Astrocyte (in vitro differentiated cells and primary cell): ENCODE measurements at regions not wholly inside any gene's neighbourhood (a gene's known extent, or its start where the extent isn't known, plus 50 kb on each side); places are given as distances from the start of the nearest gene placed in this dataset.

Experiments
- DNase-seq: peaks from one replicate; pipeline ENCODE4 v3.0.0-alpha.2; 2010; ENCODE audit warnings: low read depth
- FAIRE-seq: peaks from 2 replicates; lab custom pipeline; 2011; peaks lifted over from hg19 to GRCh38; lab: Jason Lieb, UNC
- H2AFZ ChIP-seq: 2 replicates; pipeline ENCODE4 v1.6.0; 2012; ENCODE audit warnings: low read depth, low read length, inconsistent platforms
- H3K27ac ChIP-seq: 2 replicates; pipeline ENCODE4 v1.5.1; 2011; ENCODE audit warnings: low read depth, low read length, inconsistent platforms
- H3K27me3 ChIP-seq: 2 replicates; pipeline ENCODE4 v1.6.0; 2011; ENCODE audit warnings: low read length, inconsistent platforms; ENCODE audit not compliant: insufficient read depth
- H3K36me3 ChIP-seq: 2 replicates; pipeline ENCODE4 v1.5.1; 2011; ENCODE audit warnings: low read length, inconsistent platforms; ENCODE audit not compliant: insufficient read depth
- H3K4me1 ChIP-seq: 2 replicates; pipeline ENCODE4 v1.5.1; 2011; ENCODE audit warnings: low read length, inconsistent platforms; ENCODE audit not compliant: insufficient read depth
- H3K4me2 ChIP-seq: 2 replicates; pipeline ENCODE4 v1.6.0; 2012; ENCODE audit warnings: low read length, inconsistent platforms
- H3K4me3 ChIP-seq: 2 replicates; pipeline ENCODE4 v1.5.1; 2011; ENCODE audit warnings: low read depth, mild to moderate bottlenecking, low read length, inconsistent platforms; ENCODE audit not compliant: insufficient read depth
- H3K79me2 ChIP-seq: 2 replicates; pipeline ENCODE4 v1.6.0; 2012; ENCODE audit warnings: mild to moderate bottlenecking, low read length, inconsistent platforms; ENCODE audit not compliant: insufficient read depth
- H3K9ac ChIP-seq: 2 replicates; pipeline ENCODE4 v1.6.0; 2012; ENCODE audit warnings: mild to moderate bottlenecking, low read length, inconsistent platforms
- H3K9me3 ChIP-seq: 2 replicates; pipeline ENCODE4 v1.5.1; 2012; ENCODE audit warnings: low read depth, mild to moderate bottlenecking, low read length, inconsistent platforms; ENCODE audit not compliant: insufficient read depth
- H4K20me1 ChIP-seq: 2 replicates; pipeline ENCODE4 v1.6.0; 2012; ENCODE audit warnings: low read length, inconsistent platforms; ENCODE audit not compliant: insufficient read depth
- H3K27ac Mint-ChIP-seq: one replicate; pipeline ENCODE4 v1.8.0; 2021; ENCODE audit warnings: mild to moderate bottlenecking, mixed read lengths; ENCODE audit not compliant: unreplicated experiment
- H3K27me3 Mint-ChIP-seq: one replicate; pipeline ENCODE4 v1.8.0; 2021; ENCODE audit warnings: low read depth, mixed read lengths; ENCODE audit not compliant: unreplicated experiment
- H3K36me3 Mint-ChIP-seq: one replicate; pipeline ENCODE4 v1.8.0; 2021; ENCODE audit warnings: low read depth, mixed read lengths; ENCODE audit not compliant: unreplicated experiment
- H3K4me1 Mint-ChIP-seq: one replicate; pipeline ENCODE4 v1.8.0; 2021; ENCODE audit warnings: low read depth, mixed read lengths; ENCODE audit not compliant: unreplicated experiment
- H3K4me3 Mint-ChIP-seq: one replicate; pipeline ENCODE4 v1.8.0; 2021; ENCODE audit warnings: mild to moderate bottlenecking, moderate library complexity, mixed read lengths; ENCODE audit not compliant: unreplicated experiment
- H3K9me3 Mint-ChIP-seq: one replicate; pipeline ENCODE4 v1.8.0; 2021; ENCODE audit warnings: mild to moderate bottlenecking, mixed read lengths; ENCODE audit not compliant: unreplicated experiment
- CTCF ChIP-seq: IDR thresholded peaks from 2 replicates; pipeline ENCODE4 v1.5.1; 2011; ENCODE audit warnings: low read depth, mild to moderate bottlenecking, inconsistent platforms, low read length, moderate library complexity; ENCODE audit not compliant: insufficient read depth
- EZH2 ChIP-seq: IDR thresholded peaks from 2 replicates; pipeline ENCODE4 v1.6.1; 2012; ENCODE audit warnings: mild to moderate bottlenecking, low read length, inconsistent platforms; ENCODE audit not compliant: insufficient read depth

GRCh38 chr13:80671773-80672172, 330.8 kb upstream of the SPRY2 start:
- Mint-ChIP-seq H3K27ac (no peak overlapping the region), H3K36me3 (no peaks in the 10 kb centered on the region), H3K4me1 (no peaks in the 10 kb centered on the region), H3K9me3 (peaks cover 5% of the 10 kb centered on the region), H3K4me3 (no peak overlapping the region), H3K27me3 (no peaks in the 10 kb centered on the region)
- no peak overlapping the region for H3K9ac ChIP-seq
- H3K9me3 ChIP-seq: no peaks in the 10 kb centered on the region
- DNase-seq (no peak), FAIRE-seq (no peak)
- H3K4me1 ChIP-seq: no peaks in the 10 kb centered on the region
- no peaks in the 10 kb centered on the region for H3K36me3 ChIP-seq
- TF ChIP-seq CTCF (no peak), EZH2 (no peak)
- no peaks in the 10 kb centered on the region for H3K79me2 ChIP-seq
- H3K4me3 ChIP-seq: no peak overlapping the region
- H3K27ac ChIP-seq: no peak overlapping the region
- no peak overlapping the region for H3K4me2 ChIP-seq
- no peak overlapping the region for H2AFZ ChIP-seq
- H4K20me1 ChIP-seq: no peaks in the 10 kb centered on the region
- no peaks in the 10 kb centered on the region for H3K27me3 ChIP-seq

GRCh38 chr13:80669112-80669511, 328.2 kb upstream of the SPRY2 start:
- no peaks in the 10 kb centered on the region for H3K27me3 ChIP-seq
- H3K4me1 ChIP-seq: peaks cover 7% of the 10 kb centered on the region
- FAIRE-seq (no peak), DNase-seq (no peak)
- H3K9me3 ChIP-seq: no peaks in the 10 kb centered on the region
- no peaks in the 10 kb centered on the region for H3K36me3 Mint-ChIP-seq
- H3K79me2 ChIP-seq: no peaks in the 10 kb centered on the region
- peaks cover 12% of the 10 kb centered on the region for H3K4me1 Mint-ChIP-seq
- H2AFZ ChIP-seq: no peak overlapping the region
- H3K9me3 Mint-ChIP-seq: peaks cover 5% of the 10 kb centered on the region
- no peak overlapping the region for H3K9ac ChIP-seq
- H3K27ac Mint-ChIP-seq: no peak overlapping the region
- H3K27me3 Mint-ChIP-seq: no peaks in the 10 kb centered on the region
- H3K27ac ChIP-seq: no peak overlapping the region
- no peaks in the 10 kb centered on the region for H4K20me1 ChIP-seq
- no peak overlapping the region for H3K4me3 ChIP-seq
- H3K4me3 Mint-ChIP-seq: no peak overlapping the region
- TF ChIP-seq EZH2: no peak
- TF ChIP-seq CTCF: no peak
- H3K36me3 ChIP-seq: no peaks in the 10 kb centered on the region
- no peak overlapping the region for H3K4me2 ChIP-seq

GRCh38 chr13:80668452-80668851, 327.5 kb upstream of the SPRY2 start:
- no peak overlapping the region for H3K4me3 ChIP-seq
- TF ChIP-seq CTCF (no peak), EZH2 (no peak)
- DNase-seq: no peak
- no peaks in the 10 kb centered on the region for H3K9me3 ChIP-seq
- H3K79me2 ChIP-seq: no peaks in the 10 kb centered on the region
- no peak overlapping the region for H3K27ac ChIP-seq
- H3K27me3 ChIP-seq: no peaks in the 10 kb centered on the region
- peaks cover 12% of the 10 kb centered on the region for H3K4me1 Mint-ChIP-seq
- H4K20me1 ChIP-seq: no peaks in the 10 kb centered on the region
- no peak overlapping the region for H3K27ac Mint-ChIP-seq
- H3K4me2 ChIP-seq: no peak overlapping the region
- peaks cover 7% of the 10 kb centered on the region for H3K4me1 ChIP-seq
- no peak overlapping the region for H3K4me3 Mint-ChIP-seq
- peaks cover 4% of the 10 kb centered on the region for H3K9me3 Mint-ChIP-seq
- no peak for FAIRE-seq
- H3K9ac ChIP-seq: no peak overlapping the region
- no peak overlapping the region for H2AFZ ChIP-seq
- H3K36me3 Mint-ChIP-seq: no peaks in the 10 kb centered on the region
- no peaks in the 10 kb centered on the region for H3K27me3 Mint-ChIP-seq
- H3K36me3 ChIP-seq: no peaks in the 10 kb centered on the region
